ENCODE measurements at regions not wholly inside any gene's neighbourhood (a gene's known extent, or its start where the extent isn't known, plus 50 kb on each side); places are given as distances from the start of the nearest gene placed in this dataset.

DNA sequence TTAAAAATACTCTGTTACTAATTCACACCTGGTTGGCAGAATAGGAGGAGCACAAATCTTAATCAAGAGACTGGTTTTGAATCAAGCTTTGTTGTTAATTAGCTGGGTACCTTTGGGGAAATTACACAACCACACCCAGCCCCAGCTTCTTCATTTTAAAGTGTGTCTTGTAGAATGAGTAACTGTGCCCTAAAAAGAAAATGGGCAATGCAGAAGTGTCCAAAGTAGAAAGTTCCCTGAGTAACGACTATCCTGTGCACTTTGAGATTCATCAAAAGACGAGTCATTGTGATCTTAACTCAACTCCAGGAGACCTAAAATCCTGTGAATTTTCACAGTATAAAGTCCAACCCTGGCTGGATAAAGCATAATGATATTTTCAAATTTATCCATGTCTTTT lies 792.3 kb upstream of the HS3ST1 start:
- H3K27me3 Mint-ChIP-seq = no peaks in the 10 kb centered on the region
- H3K4me1 Mint-ChIP-seq = no peaks in the 10 kb centered on the region
- no peak overlapping the region for H3K27ac Mint-ChIP-seq
- ATAC-seq = no peak
- no peak for DNase-seq
- H3K36me3 Mint-ChIP-seq (ENCODE audit: low read depth) = no peaks in the 10 kb centered on the region
- H3K9me3 Mint-ChIP-seq = no peaks in the 10 kb centered on the region
- H3K4me3 Mint-ChIP-seq = no peak overlapping the region

DNA sequence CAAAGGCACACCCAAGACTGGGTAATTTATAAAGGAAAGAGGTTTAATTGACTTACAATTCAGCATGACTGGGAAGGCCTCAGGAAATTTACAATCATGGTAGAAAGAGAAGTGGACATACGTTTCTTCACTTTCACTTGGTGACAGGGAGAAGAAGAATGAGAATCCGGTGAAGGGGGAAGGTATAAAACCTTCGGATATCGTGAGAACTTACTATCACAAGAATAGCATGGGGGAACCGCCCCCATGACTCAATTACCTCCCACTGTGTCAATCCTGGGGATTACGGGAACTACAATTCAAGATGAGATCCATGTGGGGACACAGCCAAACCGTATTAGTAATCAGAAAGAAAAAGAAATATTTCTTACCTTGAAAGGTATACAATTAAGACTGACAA lies 782.9 kb upstream of the HS3ST1 start:
- Mint-ChIP-seq H3K9me3 (no peaks in the 10 kb centered on the region), H3K4me3 (no peak overlapping the region)

DNA sequence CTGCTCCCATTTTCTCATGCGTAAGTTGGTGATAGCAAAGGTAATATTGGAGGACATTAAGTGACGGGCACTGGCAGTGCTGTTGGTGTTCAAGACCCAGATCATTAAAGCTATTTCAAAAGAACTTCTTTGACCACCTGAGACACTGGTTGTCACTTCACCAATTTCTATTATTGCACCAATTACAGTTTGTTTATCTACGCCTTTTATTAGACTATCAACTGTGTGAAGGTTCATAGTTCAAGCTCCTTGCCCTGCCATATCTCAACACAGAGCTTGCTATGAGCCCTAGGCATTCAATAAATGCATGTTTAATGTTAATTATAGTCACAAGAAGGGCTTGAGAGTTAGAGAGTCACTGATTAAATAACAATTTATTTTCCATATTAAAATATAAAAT lies 778.7 kb upstream of the HS3ST1 start:
- Mint-ChIP-seq H3K27me3 (no peaks in the 10 kb centered on the region), H3K4me3 (no peak overlapping the region), H3K36me3 (ENCODE audit: low read depth) (no peaks in the 10 kb centered on the region), H3K27ac (no peak overlapping the region), H3K4me1 (no peaks in the 10 kb centered on the region), H3K9me3 (peaks cover 6% of the 10 kb centered on the region)
- DNase-seq (no peak), ATAC-seq (no peak)

More for the DNA sequence above, 782.9 kb upstream of the HS3ST1 start:
- Mint-ChIP-seq H3K27me3 (no peaks in the 10 kb centered on the region), H3K4me1 (no peaks in the 10 kb centered on the region), H3K36me3 (ENCODE audit: low read depth) (no peaks in the 10 kb centered on the region), H3K27ac (no peak overlapping the region)
- ATAC-seq = no peak
- no peak for DNase-seq

DNA sequence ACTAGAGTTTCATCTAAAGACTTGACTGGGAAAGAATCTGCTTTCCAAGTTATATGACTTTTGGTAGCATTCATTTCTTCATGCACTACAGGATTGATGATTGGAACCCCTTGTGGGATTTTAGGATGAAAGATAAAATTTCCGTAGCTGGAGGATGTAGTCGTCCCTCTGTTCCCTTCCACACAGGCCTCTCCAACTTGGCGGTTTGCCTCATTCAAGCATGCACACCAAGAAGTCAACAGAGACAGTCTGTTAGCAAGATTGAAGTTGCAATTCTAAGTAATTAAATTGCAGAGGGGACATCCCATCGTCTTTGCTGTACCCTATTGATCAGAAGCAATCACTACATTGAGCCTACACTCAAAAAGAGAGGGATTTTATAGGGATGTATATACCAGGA lies 777.4 kb upstream of the HS3ST1 start:
- no peak overlapping the region for H3K27ac Mint-ChIP-seq
- no peak overlapping the region for H3K4me3 Mint-ChIP-seq
- H3K36me3 Mint-ChIP-seq (ENCODE audit: low read depth) = no peaks in the 10 kb centered on the region
- no peaks in the 10 kb centered on the region for H3K27me3 Mint-ChIP-seq
- DNase-seq = no peak
- ATAC-seq = no peak
- no peaks in the 10 kb centered on the region for H3K4me1 Mint-ChIP-seq
- H3K9me3 Mint-ChIP-seq = peaks cover 6% of the 10 kb centered on the region

DNA sequence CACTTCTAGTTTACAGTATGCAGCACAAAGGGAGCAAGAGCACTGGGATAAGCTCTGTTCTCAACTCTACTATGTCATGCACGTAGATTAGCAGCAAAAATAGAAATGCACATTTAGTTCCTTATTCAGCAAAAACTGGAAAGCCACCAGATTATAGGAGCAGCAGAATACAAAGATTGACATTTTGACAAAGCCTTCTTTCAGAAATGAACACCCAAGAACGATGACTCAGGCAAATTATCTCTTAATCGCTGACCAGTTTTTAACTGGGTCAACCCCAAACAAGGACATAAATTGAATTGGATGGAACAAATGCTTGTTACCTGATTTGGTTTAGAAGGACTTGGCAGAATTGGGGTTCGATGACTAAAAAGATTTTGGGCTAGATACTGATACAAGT lies 775.3 kb upstream of the HS3ST1 start:
- H3K9me3 Mint-ChIP-seq = peaks cover 6% of the 10 kb centered on the region
- H3K4me3 Mint-ChIP-seq = no peak overlapping the region
- DNase-seq (no peak), ATAC-seq (no peak)
- H3K36me3 Mint-ChIP-seq (ENCODE audit: low read depth) = no peaks in the 10 kb centered on the region
- no peaks in the 10 kb centered on the region for H3K27me3 Mint-ChIP-seq
- no peak overlapping the region for H3K27ac Mint-ChIP-seq
- no peaks in the 10 kb centered on the region for H3K4me1 Mint-ChIP-seq

DNA sequence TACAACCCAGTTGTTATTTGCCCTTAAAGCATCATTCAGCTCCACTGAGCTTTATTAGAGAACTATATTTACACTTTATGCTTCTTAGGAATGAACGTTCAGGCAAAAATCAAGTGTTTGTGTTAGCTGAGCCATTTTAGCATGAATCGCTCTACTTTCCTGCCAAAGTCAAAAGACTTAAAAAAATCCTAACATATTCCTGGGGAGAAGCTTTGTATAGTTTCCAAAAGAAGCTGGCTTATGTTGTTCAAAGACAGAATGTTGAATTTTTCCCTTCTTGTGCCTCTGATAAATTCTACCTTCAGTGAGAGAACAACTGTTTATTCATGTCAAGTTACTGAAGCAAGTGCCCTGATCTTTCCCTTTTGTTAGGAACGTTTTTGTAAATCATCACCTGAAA lies 771.5 kb upstream of the HS3ST1 start:
- H3K4me1 Mint-ChIP-seq = no peaks in the 10 kb centered on the region
- H3K27ac Mint-ChIP-seq = no peak overlapping the region
- DNase-seq (no peak), ATAC-seq (no peak)
- H3K36me3 Mint-ChIP-seq (ENCODE audit: low read depth) = no peaks in the 10 kb centered on the region
- H3K4me3 Mint-ChIP-seq = no peak overlapping the region
- H3K27me3 Mint-ChIP-seq = no peaks in the 10 kb centered on the region
- H3K9me3 Mint-ChIP-seq = peaks cover 11% of the 10 kb centered on the region

DNA sequence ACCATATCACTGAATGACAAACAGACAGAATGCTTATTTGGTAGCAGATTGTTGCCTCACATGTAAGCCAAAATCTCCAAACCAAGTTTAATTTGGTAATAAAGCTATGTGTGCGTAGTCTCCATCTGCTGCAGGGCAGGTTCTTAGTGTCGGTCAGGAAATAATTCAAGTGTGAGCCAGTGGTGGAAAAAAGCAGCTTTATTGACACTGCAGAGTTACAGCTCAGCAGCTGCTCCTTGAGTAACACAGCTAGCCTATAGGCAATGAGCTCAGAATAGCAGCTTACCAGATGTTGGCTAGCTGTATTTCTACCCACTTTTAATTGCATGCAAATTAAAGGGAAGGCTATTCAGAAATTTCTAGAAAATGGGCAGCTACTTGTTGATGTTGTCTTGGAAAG lies 757.8 kb upstream of the HS3ST1 start:
- no peaks in the 10 kb centered on the region for H3K27me3 Mint-ChIP-seq
- no peak overlapping the region for H3K27ac Mint-ChIP-seq
- no peaks in the 10 kb centered on the region for H3K4me1 Mint-ChIP-seq
- H3K9me3 Mint-ChIP-seq = peaks cover 6% of the 10 kb centered on the region
- DNase-seq (no peak), ATAC-seq (no peak)
- H3K4me3 Mint-ChIP-seq = no peak overlapping the region
- H3K36me3 Mint-ChIP-seq (ENCODE audit: low read depth) = no peaks in the 10 kb centered on the region

DNA sequence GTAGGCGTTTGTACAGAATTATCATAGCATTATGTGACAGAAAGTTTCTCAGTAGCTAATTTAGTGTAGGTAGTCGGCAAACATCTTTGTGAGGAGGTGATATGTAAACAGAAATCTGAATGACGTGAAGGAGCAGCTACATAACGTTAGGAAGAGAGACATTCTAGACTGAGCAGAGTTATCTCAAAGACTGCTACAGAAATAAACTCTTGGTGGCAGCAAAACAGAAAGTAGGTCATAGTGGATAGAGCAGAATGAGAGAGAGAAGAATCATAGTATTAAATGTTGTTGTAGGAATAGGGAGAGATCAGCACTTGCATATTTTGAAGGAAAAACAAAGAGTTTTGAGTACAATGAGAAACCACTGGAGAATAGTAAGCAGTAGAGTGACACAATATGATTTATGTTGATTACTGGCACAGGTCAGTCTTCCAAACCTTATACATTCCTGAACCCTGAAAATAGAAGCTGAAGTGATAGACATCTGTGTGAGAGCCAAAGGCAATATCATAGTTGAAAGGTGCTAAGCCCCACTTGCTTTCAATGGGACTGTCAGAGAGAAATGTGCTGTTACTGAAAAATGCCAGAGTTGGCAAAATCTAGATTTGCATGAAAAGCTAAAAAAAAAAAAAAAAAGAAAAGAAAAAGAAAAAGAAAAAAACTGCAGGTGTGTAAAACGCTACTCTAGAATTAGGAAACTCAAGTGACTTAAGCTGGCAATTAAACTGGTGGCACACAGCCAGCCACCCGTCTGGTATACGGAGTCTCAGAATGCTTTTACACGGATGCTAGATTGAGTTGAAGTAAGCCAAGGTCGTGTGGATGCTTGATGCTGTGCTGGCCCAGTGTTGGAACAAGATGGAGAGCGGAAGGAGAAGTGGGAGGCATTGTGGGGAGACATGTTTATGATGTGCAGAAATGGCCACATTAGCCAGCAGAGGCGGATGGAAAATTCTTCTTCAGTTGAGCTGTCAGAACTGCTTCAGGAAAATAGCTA lies 750.2 kb upstream of the HS3ST1 start:
- ATAC-seq (no peak), DNase-seq (no peak)
- no peak overlapping the region for H3K4me3 Mint-ChIP-seq
- H3K27ac Mint-ChIP-seq = no peak overlapping the region
- peaks cover 12% of the 10 kb centered on the region for H3K9me3 Mint-ChIP-seq
- H3K4me1 Mint-ChIP-seq = no peaks in the 10 kb centered on the region
- no peaks in the 10 kb centered on the region for H3K27me3 Mint-ChIP-seq
- H3K36me3 Mint-ChIP-seq (ENCODE audit: low read depth) = no peaks in the 10 kb centered on the region

DNA sequence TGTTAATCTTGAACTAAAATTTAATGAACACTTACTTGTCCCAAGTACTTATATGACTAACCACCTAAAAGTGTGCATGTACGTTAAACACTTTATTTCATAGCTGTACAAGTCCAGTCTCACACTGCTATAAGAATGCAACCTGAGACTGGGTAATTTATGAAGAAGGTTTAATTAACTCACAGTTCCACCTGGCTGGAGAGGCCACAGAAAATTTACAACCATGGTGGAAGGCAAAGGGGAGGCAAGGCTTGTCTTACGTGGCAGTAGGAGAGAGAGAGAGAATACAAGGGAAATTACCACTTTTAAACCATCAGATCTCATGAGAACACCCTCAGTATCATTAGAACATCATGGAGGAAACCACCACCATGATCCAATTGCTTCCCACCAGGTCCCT lies 748.7 kb upstream of the HS3ST1 start:
- Mint-ChIP-seq H3K27ac (no peak overlapping the region), H3K4me1 (no peaks in the 10 kb centered on the region)

DNA sequence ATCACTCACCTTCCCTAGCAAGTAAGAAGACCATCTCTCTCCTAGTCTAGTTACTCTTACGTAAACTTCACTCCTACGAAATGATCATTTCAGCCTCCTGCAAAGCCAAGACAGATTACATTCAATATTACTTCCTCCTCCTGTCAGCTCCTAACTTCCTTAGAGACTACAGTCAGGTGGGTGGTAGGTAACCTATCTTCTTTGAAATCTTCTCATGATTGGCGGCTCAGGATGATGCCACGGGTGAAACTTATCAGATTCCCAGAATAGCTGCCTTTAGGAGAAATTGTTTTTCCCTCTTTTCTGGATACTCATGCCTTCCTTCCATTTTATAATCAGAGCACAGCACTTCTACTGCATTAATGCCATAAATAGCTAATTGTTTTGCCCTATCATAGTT lies 744.8 kb upstream of the HS3ST1 start:
- Mint-ChIP-seq H3K4me1 (no peaks in the 10 kb centered on the region), H3K27ac (no peak overlapping the region), H3K27me3 (no peaks in the 10 kb centered on the region), H3K9me3 (peaks cover 17% of the 10 kb centered on the region), H3K36me3 (ENCODE audit: low read depth) (no peaks in the 10 kb centered on the region), H3K4me3 (no peak overlapping the region)
- DNase-seq (no peak), ATAC-seq (no peak)

More for the DNA sequence above, 748.7 kb upstream of the HS3ST1 start:
- Mint-ChIP-seq H3K27me3 (no peaks in the 10 kb centered on the region), H3K9me3 (peaks cover 20% of the 10 kb centered on the region), H3K36me3 (ENCODE audit: low read depth) (no peaks in the 10 kb centered on the region), H3K4me3 (no peak overlapping the region)
- ATAC-seq (no peak), DNase-seq (no peak)

DNA sequence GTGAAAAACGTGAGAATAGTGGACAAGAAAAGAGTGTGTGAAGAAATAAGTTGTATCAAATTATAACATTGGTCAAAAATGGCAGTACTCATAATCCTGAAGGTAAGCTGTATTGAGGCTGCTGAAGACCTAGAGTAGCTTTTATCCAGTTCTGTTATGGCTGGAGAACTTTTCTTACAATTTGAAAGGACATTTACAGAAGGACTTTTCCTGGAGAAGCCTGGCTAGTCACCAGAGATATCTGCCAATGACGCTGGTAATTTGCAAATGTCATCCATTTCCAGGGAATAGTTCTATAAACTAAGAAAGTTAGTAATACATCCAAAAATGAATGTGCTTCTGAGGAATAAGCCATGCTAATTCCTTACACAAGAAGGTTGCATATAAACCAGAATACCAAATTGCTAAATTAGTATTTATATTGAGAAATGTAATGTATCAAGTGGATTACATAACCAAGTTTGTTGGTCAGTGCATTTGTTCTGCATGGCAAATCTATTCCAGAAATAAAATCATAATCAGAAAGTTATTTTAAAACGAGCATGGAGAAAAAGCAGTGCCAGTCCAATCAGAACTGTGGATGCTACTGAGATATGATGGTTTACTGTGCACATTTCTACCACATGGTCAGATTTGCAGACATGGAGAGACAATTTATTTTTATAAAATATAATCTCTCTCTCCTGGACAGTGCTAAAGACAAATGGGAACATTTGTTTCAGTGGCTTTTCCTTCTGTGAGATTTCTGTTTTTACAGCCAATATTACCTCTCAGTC lies 743.7 kb upstream of the HS3ST1 start:
- Mint-ChIP-seq H3K27ac (no peak overlapping the region), H3K9me3 (peaks cover 13% of the 10 kb centered on the region), H3K4me1 (no peaks in the 10 kb centered on the region), H3K36me3 (ENCODE audit: low read depth) (no peaks in the 10 kb centered on the region), H3K27me3 (no peaks in the 10 kb centered on the region), H3K4me3 (no peak overlapping the region)
- DNase-seq (no peak), ATAC-seq (no peak)

DNA sequence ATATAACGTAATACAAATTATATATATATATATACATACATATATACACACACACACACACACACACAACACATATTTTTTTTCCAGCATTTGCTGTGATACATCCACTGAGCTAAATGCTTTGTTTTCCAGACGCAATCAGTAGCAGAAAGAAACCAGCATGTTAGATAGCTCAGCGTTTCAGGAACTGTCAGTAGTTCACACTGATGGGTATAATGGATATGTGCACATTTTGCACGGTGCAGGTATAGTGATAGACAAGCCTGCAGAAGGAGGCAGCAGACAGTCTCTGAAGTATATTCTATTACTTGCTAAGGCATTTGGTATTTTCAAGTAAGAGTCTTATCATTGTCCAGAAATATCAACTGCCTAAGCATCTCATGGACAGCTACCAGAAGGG lies 741.6 kb upstream of the HS3ST1 start:
- H3K9me3 Mint-ChIP-seq = peaks cover 13% of the 10 kb centered on the region
- no peak for ATAC-seq
- H3K4me3 Mint-ChIP-seq = no peak overlapping the region
- no peak overlapping the region for H3K27ac Mint-ChIP-seq
- H3K27me3 Mint-ChIP-seq = no peaks in the 10 kb centered on the region
- H3K36me3 Mint-ChIP-seq (ENCODE audit: low read depth) = no peaks in the 10 kb centered on the region
- H3K4me1 Mint-ChIP-seq = no peaks in the 10 kb centered on the region
- DNase-seq = no peak

DNA sequence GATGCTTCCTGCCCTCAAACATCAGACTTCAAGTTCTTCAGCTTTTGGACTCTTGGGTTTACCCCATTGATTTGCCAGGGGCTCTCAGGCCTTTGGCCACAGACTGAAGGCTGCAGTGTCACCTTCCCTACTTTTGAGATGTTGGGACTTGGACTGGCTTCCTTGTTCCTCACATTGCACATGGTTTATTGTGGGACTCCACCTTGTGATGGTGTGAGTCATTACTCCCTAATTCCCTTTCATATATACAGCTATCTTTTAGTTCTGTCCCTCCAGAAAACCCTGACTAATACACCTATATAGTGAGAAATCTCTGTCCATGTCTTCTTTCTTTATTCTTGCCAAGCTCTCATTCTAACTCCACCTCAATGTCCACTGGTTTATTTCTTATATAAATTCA lies 736.9 kb upstream of the HS3ST1 start:
- Mint-ChIP-seq H3K9me3 (peaks cover 9% of the 10 kb centered on the region), H3K27me3 (no peaks in the 10 kb centered on the region), H3K4me1 (no peaks in the 10 kb centered on the region), H3K27ac (no peak overlapping the region), H3K36me3 (ENCODE audit: low read depth) (no peaks in the 10 kb centered on the region), H3K4me3 (no peak overlapping the region)
- no peak for ATAC-seq
- DNase-seq = no peak

DNA sequence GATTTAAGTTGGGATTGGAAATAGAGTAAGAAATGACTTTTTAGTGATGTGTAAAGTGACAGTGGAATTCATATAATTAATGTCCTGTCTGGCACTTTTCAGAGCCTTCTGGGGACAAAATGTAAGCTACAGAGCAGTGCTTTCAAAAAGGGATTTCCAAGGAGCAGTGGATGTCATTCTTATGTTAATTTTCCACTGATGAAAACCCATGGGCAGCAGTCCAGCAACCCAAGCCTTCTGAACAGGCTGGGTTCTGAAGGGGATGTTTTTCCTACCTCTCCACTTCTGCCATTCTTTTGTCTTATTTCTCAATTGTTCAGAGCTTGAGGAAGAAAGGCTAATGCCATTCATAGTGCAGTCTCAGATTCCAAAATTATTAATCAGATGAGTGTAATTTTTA lies 717.6 kb upstream of the HS3ST1 start:
- Mint-ChIP-seq H3K4me1 (no peaks in the 10 kb centered on the region), H3K27ac (no peak overlapping the region), H3K9me3 (peaks cover 18% of the 10 kb centered on the region), H3K36me3 (ENCODE audit: low read depth) (no peaks in the 10 kb centered on the region), H3K27me3 (no peaks in the 10 kb centered on the region), H3K4me3 (no peak overlapping the region)
- DNase-seq (no peak), ATAC-seq (no peak)

DNA sequence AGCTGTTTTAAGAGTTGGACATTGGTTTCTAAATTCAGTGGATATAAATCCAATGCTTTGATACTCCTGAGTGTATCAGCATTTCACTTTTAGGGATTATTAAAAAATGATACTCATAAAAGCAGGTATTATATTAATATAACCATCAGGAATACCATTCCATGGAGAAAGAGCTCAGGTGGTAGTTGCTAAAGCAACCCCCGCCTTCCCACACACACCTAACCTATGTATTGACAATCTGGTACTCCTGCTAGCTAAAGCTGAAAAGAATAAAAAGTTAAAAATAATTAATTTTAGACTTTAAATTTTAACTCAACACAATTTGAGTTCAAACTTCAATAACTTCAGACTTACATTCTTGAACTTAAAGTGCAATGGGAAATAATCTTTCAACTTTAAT lies 717.1 kb upstream of the HS3ST1 start:
- no peaks in the 10 kb centered on the region for H3K4me1 Mint-ChIP-seq
- no peak for DNase-seq
- H3K4me3 Mint-ChIP-seq = no peak overlapping the region
- H3K9me3 Mint-ChIP-seq = peaks cover 17% of the 10 kb centered on the region
- H3K36me3 Mint-ChIP-seq (ENCODE audit: low read depth) = no peaks in the 10 kb centered on the region
- no peak for ATAC-seq
- no peaks in the 10 kb centered on the region for H3K27me3 Mint-ChIP-seq
- H3K27ac Mint-ChIP-seq = no peak overlapping the region
